ENCODE measurements at regions not wholly inside any gene's neighbourhood (a gene's known extent, or its start where the extent isn't known, plus 50 kb on each side); places are given as distances from the start of the nearest gene placed in this dataset.
"Not testable (repeated sequence)": the region's sequence is repeated elsewhere in the genome, so short reads cannot be mapped to it uniquely, and the experiment has no call there.

GRCh38 chr2:223298329-223298728 is 246.3 kb downstream of the KCNE4 start:
- not testable (repeated sequence) for ATAC-seq

- ATAC-seq: no peak
These were observed 248.3 kb downstream of the KCNE4 start for GRCh38 chr2:223300326-223300725.

DNA sequence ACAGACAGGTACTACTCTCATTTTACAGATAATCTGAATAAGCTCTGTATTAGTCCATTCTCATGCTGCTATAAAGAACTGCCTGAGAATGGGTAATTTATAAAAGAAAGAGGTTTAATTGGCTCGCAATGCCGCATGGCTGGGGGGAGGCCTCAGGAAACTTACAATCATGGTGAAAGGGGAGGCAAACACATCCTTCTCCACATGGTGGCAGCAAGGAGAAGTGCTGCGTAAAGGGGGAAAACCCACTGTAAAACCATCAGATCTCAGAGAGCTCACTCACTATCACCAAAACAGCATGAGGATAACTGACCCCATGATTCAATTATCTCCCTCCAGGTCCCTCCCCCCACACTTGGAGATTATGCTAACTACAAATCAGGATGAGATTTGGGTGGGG is 254.4 kb downstream of the KCNE4 start:
- no peak for ATAC-seq

- no peak for ATAC-seq
These were observed 260.1 kb downstream of the KCNE4 start for GRCh38 chr2:223311889-223312680.

GRCh38 chr2:223313101-223313500 is 261.1 kb downstream of the KCNE4 start:
- ATAC-seq: no peak

DNA sequence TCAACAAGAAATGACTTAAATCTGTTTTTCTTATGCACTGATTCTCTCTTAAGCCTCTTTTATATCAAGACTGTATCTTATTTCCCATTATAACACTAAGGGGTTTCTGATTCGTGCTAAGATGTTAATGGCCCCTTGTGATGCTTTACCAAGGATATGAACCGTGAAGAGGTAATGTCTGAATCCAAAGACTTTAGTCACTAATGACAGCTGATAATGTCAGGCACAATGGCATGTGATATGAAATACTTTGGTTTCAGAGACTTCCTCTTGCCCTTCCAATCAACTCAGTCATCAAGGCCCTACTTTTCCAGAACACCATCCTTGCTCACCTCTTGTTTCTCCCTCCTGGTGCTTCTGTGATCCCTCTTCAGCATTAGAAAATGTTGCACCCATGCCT is 262.8 kb downstream of the KCNE4 start:
- no peak for ATAC-seq

GRCh38 chr2:223315813-223316212 is 263.8 kb downstream of the KCNE4 start:
- ATAC-seq: no peak

DNA sequence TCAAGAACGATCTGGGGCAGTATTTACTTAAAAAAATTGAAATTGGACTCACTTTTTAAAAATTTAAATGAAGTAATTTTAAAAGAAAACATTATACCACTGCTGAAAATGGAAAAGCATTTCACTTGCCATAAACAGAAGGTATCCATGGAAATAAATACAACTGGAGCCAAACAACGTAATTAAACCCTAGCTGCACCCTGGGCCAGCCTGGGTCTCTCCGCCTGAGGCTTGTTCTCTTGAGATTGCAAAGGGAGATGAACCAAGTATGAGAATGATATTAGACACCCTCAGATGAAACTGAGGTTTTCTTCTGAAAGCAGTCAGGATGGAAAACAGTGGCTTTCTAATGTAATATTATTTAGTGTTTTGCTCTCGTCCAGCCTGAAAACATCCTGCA is 264.4 kb downstream of the KCNE4 start:
- no peak for ATAC-seq

DNA sequence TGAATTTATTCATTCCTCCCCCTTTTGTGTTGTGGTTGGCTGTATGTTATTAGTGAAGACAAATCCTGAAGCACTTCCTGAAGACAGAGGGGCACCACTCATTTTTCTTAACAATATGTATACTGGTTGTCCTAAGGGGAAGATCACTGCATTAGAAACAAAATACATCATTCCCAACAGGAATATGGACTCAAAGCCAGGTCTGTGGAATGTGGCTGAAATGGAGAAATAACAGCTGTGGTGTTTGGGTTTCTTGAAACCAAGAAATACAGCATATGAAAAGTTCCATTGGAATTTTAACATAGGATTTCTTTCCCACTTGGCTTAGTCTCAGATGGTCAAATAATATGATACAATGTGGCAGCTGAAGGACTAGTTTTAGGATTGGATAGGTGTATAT is 267.6 kb downstream of the KCNE4 start:
- no peak for ATAC-seq

DNA sequence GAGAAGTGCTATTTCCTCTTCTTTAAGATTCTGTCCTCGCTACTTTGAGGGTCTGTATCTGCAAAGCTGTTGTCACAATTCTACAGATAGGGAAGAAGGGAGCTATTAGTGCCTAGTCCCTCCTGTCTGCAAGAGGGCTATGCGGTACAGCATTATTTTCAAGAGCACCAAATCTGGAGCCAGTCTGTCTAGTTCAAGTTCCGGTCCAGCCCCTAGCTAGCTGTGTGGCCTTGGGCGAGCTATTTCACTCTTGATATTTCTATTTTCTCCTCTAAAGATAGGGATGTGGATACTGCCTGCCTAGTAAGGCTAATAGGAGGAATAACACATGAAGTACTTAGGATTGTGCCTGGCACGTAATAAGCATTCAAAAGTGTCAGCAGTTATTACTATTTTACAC is 272.4 kb downstream of the KCNE4 start:
- no peak for ATAC-seq

- ATAC-seq: no peak
These were observed 273.6 kb downstream of the SCG2 start for GRCh38 chr2:223328578-223328977.

DNA sequence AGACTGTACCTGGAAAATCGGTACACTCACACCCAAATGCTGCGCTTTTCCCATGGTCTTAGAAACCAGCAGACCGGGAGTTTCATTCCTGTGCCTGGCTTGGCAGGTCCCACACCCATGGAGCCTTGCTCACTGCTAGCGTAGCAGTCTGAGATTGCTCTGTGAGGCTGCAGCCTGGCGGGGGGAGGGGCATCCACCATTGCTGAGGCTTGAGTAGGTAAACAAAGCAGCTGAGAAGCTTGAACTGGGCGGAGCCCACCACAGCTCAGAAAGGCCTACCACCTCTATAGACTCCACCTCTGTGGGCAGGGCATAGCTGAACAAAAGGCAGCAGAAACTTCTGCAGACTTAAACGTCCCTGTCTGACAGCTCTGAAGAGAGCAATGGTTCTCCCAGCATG is 271.4 kb downstream of the SCG2 start:
- ATAC-seq: not testable (repeated sequence)

DNA sequence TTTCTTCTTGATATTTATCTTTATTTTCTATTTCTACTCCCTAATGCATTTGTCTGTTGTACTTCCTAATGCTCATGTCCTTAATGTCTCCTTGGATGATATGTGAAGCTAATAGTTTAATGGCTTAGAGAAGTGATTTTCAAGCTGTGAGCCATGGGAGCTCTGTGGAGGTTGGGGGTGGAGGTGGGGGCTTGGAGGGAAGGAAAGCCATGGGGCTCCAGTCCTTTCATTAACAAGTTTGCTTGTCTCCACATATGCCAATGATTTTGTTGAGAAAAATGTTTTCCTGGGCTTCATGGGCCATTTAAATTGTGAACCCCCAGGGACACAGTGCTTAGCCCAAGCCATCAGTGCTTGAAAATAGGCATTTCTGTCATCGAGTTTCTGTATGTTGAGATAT is 264.1 kb downstream of the SCG2 start:
- ATAC-seq: no peak

GRCh38 chr2:223357076-223357475 is 245.1 kb downstream of the SCG2 start:
- no peak for ATAC-seq

DNA sequence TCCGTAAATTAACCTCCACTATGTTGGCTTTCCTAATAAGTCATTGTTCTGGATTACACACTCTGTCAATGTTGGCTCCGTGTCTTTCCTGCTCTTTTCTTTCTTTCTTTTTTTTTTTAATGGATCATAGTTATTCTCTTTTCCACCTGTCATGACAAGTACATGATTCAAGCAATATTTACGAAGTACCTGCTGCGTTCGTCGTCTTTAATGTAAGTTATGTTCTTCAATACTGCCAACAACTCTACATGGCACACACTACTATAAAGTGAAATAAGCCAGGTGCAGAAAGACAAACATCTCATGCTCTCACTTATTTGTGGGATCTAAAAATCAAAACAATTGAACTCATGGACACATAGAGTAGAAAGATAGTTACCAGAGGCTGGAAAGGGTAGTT is 239.1 kb downstream of the SCG2 start:
- ATAC-seq: no peak

- ATAC-seq: no peak
These were observed 236.9 kb downstream of the SCG2 start for GRCh38 chr2:223365158-223365679.

GRCh38 chr2:223366566-223366965 is 235.6 kb downstream of the SCG2 start:
- ATAC-seq: no peak

- no peak for ATAC-seq
These were observed 233.7 kb downstream of the SCG2 start for GRCh38 chr2:223368481-223368880.

- no peak for ATAC-seq
These were observed 232.3 kb downstream of the SCG2 start for GRCh38 chr2:223369889-223370288.

DNA sequence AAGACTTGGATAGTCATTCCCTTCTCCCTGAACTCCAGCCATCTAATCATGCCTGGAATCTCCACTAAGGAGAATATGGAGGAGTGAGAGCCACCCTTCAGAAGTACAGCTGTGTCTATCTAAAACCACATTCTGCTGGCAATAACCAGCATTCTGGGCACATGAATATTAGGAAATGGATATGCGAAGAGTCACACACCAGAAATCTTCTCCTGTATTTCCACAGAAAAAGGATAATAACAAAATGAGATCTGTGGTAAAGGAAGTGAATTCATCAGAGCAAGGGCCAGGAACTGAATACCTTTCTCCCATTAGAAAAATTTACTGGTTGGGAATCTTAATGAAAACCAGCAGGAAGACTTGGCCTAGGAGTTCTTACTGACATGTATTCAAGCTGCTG is 218.8 kb downstream of the SCG2 start:
- no peak for ATAC-seq

- no peak for ATAC-seq
These were observed 216.0 kb downstream of the SCG2 start for GRCh38 chr2:223386189-223386588.

DNA sequence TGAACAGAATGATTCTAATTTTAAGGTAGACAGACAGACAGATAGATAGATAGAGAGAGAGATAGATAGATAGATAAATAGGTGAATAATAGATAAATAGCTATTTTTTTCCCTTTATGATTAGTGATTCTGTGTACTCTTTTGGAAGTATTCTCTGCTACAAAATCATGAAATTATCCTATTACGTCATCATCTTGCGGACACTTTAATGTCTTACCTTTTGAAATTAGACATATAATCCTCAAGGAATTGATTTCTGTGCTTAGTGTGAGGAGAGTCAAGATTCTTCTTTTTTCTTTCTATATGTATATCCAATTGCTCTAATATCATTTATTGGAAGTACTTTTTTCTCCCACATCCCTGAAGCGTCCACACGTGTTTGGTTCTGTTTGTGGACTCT is 215.2 kb downstream of the SCG2 start:
- no peak for ATAC-seq

- no peak for ATAC-seq
These were observed 212.5 kb downstream of the SCG2 start for GRCh38 chr2:223389624-223390023.

DNA sequence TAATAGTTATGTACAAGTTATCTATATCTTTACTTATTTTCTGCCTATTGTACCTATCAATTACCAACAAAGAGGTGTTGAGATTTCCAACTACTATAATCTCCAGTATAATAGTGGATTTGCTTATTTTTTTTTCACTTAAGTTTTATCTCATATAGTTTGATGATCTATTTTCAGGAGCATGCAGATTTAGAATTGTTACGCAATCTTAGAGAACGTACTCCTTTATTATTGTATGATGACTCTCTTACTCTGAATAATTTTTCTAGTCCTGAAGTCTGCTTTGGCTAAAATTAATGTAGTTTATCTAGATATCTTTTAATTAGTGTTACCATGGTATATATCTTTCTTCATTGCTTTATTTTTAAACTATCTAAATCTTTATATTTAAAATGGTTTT is 205.2 kb downstream of the SCG2 start:
- ATAC-seq: no peak
